Stimulated activated CD8-positive, alpha-beta memory T cell treated with anti-CD3 and anti-CD28 coated beads, Interleukin-7, amount 100 ng/mL, for 4 hours (primary cell): ENCODE measurements at regions not wholly inside any gene's neighbourhood (a gene's known extent, or its start where the extent isn't known, plus 50 kb on each side); places are given as distances from the start of the nearest gene placed in this dataset.

Experiments used
- DNase-seq, 2 donors: peaks; one replicate each; pipeline ENCODE4 v3.0.0-alpha.2; 2020; ENCODE audit warnings: low read depth in 2 of 2

DNA sequence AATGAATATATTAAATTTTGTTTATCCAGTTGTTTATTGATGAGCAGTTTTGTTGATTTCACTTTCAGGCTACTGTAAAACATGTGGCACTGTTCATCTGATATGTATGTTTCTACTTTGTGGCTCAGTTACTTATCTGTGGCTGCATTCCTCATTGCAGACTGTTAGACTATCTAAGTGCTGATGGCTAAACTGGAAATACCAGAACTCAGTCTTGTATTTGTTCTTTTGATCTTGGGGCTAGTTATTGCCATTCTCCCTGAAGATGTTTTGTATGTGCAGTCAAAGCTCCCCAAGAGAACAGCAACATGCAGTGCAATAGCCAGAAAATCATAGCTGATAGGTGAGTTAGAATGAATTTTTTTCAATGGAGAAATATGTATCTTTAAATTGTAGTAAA is 162.2 kb downstream of the GADD45G start:
- DNase-seq, result no peak

DNA sequence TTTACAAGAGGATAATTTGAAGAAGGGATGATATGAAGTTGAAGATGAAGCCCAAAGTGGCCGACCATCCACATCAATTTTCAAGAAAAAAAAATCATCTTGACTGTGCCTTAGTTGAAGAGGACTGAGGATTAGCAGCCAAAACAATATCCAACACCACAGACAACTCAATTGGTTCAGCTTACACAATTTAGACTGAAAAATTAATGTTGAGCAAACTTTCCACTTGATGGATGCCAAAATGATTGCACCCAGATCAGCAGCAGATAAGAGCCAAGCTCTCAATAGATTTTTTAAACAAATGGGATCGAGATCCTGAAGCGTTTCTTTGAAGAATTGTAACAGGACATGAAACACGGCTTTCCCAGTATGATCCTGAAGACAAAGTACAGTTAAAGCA is 163.2 kb downstream of the GADD45G start:
- DNase-seq, result no peak

DNA sequence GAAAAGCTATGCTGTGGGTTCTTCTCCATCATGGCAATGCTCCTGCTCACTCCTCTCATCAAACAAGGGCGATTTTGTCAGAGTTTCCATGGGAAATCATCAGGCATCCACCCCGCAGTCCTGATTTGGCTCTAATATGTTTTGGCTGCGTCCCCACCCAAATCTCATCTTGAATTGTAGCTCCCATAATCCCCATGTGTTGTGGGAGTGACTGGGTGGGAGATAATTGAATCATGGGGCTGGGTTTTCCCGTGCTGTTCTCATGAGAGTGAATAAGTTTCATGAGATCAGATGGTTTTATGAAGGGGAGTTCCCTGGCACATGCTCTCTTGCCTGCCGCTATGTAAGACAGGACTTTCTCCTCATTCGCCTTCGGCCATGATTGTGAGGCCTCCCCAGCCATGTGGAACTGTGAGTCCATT is 163.8 kb downstream of the GADD45G start:
- DNase-seq, result no peak

DNA sequence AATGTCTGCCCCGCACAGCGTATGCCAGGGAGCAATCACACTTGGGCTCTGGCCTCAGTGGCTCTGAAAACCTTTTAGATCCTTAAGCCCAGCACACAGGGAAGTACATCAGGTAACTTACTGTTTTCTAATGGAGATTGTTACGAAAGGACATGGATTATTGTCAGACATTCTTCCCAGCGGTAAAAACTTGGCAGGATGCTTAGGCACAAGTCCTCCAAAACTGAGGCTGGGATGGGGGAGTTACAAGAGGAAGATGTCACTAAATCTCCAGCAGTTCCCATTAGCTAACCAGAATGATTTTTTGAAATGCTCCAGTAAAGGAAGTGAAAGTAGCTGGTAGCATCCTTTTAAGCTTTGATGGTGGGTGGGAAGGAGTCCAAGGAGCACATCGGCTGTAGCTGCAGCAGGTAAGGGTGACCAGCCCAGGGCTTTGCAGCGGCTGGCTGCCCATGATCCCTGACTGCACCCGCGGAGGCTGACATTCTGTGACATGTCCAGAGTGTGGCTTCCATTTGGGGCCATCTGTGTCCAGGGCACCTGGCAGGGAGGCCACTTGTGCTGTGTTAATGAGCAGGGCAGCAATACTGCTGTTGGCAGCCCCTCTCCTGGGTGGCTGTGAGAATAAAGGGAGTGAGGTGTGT is 165.8 kb downstream of the GADD45G start:
- no peak for DNase-seq

DNA sequence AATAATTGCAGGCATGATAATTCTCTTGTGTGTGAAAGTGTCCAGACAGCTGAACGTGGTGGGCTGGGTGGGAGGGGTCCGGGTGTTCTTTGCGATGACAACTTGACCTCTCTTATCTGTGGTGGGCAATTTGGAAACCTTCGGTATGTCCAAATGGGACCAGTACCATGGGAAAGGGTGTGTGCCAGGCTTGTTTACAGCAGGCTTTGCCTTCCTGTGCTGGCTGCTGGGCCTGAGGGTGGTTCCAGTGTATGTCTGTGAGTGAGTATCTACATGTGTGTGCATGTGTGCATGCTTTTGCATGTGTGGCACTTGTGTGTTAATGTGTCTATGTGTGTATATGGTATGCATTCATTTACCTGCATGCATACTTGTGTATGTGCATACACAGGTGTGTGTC is 166.4 kb downstream of the GADD45G start:
- no peak for DNase-seq

DNA sequence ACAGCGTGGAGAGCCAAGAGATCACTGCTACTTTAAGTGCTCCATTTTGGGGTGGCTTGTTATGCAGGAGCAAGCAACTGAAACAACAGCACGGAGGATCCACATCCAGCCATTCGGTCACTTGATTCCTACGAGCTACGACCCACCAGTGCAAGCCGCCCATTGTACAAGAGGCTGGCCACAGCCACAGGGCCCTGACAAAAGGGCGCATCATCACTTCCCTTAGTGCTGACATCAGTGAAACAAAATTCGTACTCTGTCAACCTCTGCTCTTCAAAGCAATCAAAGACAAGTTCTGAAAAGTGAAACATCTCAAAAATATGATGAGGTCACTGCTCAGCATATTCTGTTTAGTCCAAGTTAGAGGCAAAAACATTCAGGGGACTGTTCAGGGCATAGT is 168.4 kb downstream of the GADD45G start:
- no peak for DNase-seq

DNA sequence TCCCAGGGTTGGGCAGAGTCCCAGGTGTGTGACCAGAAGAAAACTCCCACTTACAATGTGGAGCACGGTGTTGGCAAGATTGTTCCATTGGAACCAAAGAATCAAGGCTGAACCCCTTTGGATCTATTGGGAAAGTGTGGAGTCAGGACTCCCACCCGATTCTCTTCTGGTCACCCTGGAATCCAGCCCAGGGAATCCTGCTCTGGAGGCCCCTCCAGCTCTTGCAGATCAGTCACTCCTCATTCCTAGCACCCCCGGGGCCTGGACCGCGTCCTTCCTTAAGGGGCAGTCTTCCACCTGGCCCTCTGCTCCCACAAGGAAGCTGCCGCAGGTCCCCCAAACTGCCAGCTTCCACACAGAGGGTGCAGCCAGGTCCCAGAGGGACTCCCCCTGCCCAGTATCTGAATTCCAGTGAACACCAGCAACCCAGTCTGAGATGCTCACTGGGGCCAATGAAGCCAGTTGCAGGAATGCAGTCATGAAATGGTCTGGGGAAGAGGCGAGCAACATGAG is 170.1 kb downstream of the GADD45G start:
- DNase-seq, result no peak

DNA sequence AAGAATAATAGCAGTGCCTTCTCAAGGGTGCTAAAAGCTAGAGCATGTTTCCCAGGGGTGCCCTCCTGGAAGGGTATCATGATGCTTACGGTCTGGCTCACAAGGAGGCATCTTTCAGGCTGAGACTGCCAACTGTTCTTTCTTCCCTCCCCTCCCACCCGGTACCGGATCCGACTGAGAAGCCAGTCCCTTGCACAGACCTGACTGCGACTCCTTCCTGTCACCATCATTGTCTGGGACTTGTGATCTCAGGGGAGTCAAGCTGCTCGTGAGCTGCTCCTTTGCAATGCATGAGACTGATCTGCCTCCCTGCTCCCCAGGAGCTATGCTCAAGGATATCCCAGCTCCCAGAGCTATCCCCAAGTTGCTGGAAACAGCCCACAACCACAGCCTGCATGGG is 170.8 kb downstream of the GADD45G start:
- no peak for DNase-seq

DNA sequence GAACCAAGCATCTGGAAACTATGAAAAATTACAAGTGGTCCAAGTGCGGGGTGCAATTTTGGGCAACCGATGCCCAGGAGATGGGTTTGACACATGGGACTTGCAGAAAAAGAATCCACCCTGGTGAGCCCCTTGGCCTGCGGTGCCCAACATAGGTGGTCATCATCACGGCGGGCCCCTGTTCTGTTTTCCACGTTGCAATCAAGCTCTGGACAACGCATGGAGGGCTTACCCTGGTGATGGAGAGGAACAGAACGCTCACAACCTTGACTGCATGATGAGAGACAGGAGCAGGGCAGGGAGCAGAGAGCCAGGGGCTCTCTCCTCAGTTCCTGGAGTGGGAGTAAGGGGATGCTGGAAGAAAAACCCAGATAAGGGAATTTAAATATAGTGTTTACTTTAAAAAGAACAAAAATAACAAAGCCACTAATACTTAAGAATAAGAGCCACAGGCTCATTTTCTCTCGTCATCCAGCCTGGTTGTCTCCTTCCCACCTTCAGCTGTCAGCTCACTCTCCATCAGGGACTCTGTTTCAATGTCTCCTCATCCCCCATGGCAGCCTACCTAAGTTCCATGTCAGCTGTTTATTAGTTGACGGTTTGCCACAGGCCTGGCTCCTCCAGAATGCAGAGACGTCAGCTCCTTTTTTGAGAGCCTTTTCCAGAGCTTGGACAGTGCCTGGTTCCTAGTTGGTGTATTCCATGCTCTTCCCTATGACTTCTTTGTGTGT is 172.1 kb downstream of the GADD45G start:
- DNase-seq, result no peak

DNA sequence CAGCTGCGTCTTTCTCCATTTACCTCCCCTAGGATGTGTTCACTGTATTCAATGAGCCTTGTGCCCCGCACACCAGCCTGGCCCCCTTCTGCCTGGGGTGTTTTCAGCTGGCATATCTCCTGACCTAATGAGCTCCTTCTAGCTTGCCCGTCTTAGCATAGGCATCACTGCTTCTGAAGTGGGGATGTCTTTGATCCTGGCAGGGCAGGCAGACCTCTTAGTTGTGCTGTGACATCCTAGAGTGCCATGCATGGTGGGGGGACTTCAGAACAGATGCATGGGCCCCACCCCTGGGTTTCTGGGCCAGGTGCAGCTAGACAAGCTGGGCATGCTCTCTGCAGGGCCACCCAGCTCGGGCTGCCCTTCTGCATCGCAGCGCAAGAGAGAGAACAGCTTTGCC is 172.7 kb downstream of the GADD45G start:
- DNase-seq, result no peak

DNA sequence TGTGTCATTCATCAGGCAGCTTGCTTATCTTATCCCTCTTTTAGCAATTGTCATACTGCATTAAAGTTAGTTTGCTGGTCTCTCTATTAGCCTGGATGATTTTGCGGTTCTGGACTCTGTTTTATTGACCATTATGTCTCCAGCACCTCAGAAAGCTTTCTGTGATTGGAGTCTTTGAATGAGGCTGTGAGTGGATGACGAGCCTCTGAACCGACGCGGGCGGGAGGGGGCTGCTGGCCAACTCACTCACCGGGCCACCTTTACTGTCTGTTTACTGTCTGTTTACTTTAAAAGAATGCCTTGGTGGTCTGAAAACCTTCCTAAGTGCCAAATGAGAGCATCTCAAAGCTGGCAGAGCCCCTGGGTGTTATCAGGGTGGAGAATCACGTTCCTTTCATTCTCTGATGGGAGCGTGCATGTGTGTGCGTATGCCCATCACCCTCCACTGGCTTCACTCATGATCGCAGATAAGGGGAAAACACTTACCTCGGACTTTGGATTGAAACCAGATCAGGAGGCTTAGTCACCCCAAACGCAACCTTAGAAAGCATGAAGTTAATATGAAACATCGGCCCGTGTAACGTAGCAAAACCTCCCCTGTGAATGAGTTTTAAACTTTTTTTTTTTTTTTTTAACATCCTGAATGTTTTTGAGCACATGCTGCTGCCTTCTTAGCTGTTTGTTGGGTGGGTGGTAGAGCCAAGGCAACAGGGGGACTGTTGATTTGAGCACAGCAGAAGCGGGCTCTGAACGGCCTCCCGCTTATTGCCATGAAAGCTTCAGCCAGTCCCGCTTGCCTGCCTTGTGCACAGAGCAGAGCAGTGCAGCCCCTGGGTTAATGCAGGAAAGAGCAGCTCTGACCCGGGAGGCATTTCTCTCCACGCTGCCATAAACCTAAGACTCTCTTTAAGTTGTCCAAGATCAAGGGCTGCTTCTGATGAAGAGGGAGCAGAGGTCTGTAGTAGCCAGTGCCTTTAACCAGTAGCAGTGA is 173.6 kb downstream of the GADD45G start:
- no peak for DNase-seq

DNA sequence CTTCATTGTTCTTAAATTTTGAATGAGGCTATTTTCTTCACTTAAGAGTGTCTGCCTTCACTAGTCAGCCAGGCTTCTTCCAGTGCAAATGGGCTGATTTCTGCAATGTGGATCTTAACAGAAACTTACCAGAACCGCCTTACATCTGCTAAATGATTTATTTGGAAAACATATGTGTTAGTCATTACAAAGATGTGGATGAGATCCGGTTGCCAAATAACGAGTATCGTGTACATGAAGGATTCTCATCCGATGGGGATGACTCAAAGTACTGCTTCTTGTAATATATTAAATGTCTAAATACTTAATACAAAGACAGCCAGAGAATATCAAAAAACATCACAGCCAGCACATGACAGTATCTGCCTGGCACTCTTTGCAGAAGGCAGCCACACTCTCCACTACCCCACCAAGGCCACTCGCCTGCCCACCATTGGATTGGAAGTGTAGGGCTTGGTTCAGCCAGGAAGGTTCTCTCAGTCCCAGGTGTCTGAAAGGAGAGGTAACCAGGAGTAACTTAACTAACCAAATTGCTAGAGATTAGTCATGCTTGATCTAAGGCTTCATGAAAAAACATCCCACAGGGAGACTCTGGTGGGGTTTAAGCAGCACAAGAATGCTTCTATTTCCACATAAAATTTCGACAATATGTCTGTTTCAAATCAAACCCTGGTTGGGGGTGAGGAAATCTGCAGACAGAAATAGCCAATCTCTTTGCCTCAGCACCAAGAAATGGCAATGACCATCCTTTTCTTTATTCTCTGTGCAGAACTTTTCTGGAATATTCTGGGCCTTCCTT is 174.8 kb downstream of the GADD45G start:
- no peak for DNase-seq

DNA sequence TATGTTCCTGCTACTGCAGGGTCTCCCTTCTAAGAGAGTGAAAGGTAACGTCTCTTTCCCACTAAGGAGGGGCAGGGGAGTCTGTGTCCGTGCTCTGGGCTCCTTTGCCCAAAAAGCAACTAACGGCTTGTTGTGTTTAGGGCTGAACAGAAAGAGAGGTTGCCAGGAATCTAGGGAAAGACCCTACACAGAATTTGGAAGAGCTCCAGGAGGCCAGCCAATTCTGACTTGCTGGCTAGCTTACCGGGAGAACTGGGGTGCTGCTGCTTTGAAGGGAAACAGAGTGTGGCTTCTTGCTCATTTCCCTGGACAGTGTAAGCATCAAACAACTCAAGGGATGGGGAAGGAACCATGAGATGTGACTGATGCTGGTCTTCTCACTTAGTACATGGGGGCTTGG is 176.1 kb downstream of the GADD45G start:
- DNase-seq, result no peak

DNA sequence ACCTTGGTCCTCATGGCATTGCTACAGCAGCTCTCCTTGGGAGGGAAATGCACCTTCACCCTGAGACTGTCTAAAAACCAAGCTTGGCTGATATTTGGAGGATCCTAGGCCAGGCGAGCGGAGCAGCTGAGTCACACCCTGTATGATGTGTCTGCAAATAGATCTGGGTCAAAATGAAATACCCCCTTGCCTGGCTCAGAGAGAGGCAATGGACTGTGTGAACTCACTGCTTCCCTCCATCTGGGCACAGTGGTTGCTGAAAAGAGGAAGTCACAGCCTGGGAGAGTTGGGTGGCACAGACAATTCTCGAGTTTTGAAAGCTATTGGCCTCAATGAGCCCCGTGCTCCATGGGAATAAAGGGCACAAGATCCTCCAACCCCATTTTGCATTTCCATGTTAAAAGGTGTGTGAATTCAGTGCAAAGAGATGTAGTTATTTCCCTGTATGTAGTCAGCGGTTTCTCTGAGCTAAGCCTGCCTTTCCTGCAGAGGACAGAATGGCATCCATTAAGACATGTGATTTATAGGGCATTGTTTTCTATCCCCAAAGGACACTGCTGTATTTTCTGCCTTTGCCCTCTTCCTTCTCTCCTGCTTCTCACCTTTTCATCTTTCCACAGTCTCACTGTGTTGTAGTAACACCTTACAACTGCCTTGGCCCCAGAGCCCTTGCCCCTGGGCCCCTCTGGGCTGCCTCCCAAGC is 177.2 kb downstream of the GADD45G start:
- no peak for DNase-seq

DNA sequence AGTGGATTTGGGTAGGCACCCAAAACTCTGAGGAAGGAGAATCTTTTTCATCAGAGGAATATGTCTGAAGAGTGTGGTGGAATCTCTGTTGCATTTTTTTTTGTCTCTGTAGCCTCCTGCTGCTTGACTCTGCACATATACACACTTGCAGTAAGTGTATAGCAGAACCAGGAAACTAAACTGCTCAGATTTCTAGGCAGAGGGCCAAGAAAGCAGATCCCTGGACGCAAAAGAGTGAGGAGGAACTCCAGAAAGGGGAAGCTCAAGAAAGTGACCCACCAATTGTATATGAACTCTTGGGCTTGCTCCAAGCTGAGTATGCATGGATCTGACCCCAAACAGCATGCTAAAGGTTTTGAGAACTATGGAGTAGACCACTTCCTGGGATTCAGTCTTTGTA is 181.8 kb downstream of the GADD45G start:
- DNase-seq, result no peak

DNA sequence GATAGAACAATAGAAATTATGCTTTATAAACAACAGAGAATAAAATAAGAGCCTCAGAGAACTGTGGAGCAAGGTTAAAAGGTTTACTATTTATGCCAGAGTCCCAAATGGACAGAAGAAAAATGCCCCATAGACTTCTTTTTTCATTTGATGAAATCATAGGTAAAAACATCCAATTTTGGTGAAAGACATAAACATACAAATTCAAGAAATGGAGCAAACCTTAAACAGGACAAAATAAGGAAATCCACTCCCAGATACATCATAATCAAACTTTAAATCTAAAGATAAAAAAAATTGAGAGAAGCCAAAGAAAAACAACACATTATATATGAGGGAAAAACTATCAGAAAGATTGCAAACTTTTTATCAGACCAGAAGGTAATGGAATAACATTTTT is 182.8 kb downstream of the GADD45G start:
- DNase-seq, result no peak

DNA sequence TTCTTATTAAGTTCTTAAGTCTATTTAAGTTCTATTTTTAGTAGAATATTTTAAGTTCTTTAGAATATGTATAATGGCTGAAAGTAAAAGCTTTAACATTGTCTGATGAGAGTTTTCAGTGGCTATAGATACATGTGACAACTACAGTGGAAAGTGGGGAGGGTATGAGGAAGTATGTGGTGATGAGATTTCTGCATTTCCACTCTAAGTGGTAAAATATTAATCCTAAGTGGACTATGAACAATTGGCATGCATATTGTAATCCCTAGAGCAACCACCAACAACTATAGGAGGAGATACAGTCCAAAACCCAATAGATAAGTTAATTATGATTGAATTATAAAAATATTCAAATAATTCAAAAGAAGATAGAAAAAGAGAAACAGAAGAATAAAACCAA is 183.6 kb downstream of the GADD45G start:
- no peak for DNase-seq

DNA sequence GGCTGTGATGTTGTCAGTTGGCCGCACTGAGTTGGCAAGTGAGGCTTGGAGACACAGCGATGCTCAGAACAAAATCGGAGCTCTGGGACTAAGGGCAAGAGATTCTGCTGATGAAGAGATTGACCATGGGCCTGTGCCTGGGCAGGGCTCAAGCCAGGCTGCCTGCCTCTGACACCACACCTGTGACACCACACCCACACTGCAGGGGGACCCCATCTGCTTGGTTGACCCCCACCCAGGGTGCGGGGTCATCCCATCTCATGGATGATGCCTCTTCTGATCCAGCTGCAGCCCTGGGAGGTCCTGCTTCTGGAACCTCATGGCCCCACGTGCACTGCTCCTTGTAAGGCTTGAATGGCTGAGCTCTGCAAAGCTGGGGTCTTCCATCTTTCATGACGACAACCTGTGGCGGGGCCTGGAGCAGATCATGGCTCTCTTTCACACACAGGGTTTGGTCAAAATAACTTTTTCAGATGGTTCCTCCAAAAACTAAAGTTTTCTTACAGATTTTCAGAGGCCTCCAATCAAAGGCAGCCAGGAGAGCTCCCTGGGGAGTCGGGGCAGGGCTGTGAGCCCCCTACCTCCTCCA is 185.2 kb downstream of the GADD45G start:
- DNase-seq, result no peak

DNA sequence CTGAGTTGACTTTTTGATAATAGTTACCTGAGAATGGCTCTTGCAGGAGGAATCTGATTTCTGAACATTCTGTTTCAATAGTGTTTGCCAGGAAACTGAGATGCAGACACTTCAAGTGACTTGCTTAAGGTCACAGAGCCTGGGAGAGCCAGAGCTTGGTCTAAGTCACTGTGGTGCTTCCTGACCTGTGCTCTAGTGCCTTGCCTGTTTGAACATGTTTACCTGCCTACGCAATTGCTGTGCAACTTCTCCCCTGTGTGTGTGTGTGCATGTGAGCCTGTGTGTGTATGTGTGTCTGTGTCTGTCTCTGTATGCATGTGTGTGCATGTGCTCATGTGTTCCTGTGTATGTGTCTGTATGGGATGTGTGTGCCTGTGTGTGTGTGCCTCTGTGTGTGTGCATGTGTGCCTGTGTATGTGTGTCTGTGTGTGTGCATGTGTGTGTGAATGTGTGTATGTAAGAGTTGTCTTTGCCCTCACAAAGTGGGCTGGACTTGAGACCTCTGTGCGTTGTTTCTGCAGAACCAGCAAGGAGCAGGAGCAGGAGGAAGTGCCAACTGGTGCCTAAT is 185.8 kb downstream of the GADD45G start:
- no peak for DNase-seq

DNA sequence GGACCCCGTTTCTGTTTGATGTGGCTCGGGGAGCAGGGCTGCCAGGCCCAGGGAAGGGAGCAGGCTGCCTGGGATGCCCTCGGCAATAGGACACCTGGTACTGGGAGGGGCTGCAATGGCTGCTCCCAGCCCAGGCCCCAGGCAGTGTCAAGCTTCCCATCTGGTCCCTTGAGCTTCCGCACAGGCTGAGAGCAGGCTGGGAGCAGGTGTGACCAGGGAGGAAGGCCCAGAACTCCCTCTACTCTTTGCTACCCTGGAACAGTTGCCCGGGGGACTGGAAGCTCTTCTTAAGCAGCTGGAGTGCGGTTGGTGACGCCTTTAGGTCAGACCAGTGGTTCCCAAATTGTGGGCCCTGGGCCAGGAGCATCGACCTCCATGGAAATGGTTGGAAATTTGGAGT is 186.9 kb downstream of the GADD45G start:
- DNase-seq, result no peak
